K562 (cell line): ENCODE measurements at regions not wholly inside any gene's neighbourhood (a gene's known extent, or its start where the extent isn't known, plus 50 kb on each side); places are given as distances from the start of the nearest gene placed in this dataset.

ENCODE experiments used
- CEBPB ChIP-seq: fragments of 450-650 bp; IDR thresholded peaks from 2 replicates; pipeline ENCODE4 v1.6.1; 2016; ENCODE audit warnings: missing genetic modification characterization, missing compliant biosample characterization
- EZH2 ChIP-seq: IDR thresholded peaks from 2 replicates; pipeline ENCODE4 v1.6.1; 2012; ENCODE audit warnings: low read depth, mild to moderate bottlenecking, inconsistent platforms, low read length, borderline replicate concordance
- FOSL1 ChIP-seq: fragments of 200-800 bp; sonication (Bioruptor generic); conservative IDR thresholded peaks from 2 replicates; pipeline ENCODE4 v1.6.1; 2016; ENCODE audit warnings: missing genetic modification characterization, missing compliant biosample characterization
- JUND ChIP-seq, 2 experiments: IDR thresholded peaks; 2 replicates in 1 of 2; 3 replicates in 1 of 2; pipeline ENCODE4 v1.6.1; 2011; ENCODE audit warnings: borderline replicate concordance in 2 of 2, low read depth in 2 of 2, low read length in 2 of 2, improper control_type of control experiment in 1 of 2, missing biosample characterization in 1 of 2, missing genetic modification characterization in 1 of 2, missing genetic modification reagents in 1 of 2
- KDM2B ChIP-seq: fragments of 250-450 bp; sonication (Bioruptor Pico); IDR thresholded peaks from 2 replicates; pipeline ENCODE4 v1.8.0; 2021; ENCODE audit warnings: mild to moderate bottlenecking, moderate library complexity
- MAFG ChIP-seq: fragments of 450-650 bp; conservative IDR thresholded peaks from 2 replicates; pipeline ENCODE4 v1.6.1; 2016; ENCODE audit warnings: missing genetic modification characterization, missing compliant biosample characterization
- NR1H2 ChIP-seq: sonication (generic); formaldehyde crosslinking; IDR thresholded peaks from 2 replicates; pipeline ENCODE4 v1.4.0; 2020; ENCODE audit warnings: mild to moderate bottlenecking, missing genetic modification reagents
- POLR2A ChIP-seq: fragments of 450-650 bp; conservative IDR thresholded peaks from 2 replicates; pipeline ENCODE4 v1.6.1; 2016
- POLR2AphosphoS5 ChIP-seq: IDR thresholded peaks from 2 replicates; pipeline ENCODE4 v1.6.1; 2011; ENCODE audit warnings: mild to moderate bottlenecking, low read depth, low read length, moderate library complexity; ENCODE audit not compliant: control insufficient read depth, insufficient read depth
- RAD51 ChIP-seq: fragments of 450-650 bp; IDR thresholded peaks from 2 replicates; pipeline ENCODE4 v1.7.1; 2016; ENCODE audit warnings: low read depth, mild to moderate bottlenecking, borderline replicate concordance
- RFX5 ChIP-seq: IDR thresholded peaks from 2 replicates; pipeline ENCODE4 v1.6.1; 2011; ENCODE audit warnings: low read depth, mild to moderate bottlenecking, improper control_type of control experiment, low read length
- ZNF124 ChIP-seq: sonication (generic); formaldehyde crosslinking; IDR thresholded peaks from 2 replicates; pipeline ENCODE4 v1.8.1; 2022; ENCODE audit warnings: missing genetic modification reagents
- ZNF780A ChIP-seq: fragments of 250-450 bp; sonication (Bioruptor Pico); IDR thresholded peaks from 2 replicates; pipeline ENCODE4 v1.5.0; 2021; ENCODE audit warnings: mild to moderate bottlenecking
- TF ChIP-seq, protein P1 (sequence below): fragments of 250-450 bp; sonication (Bioruptor Pico); IDR thresholded peaks from 2 replicates; pipeline ENCODE4 v1.4.0; 2020; ENCODE audit warnings: mild to moderate bottlenecking, moderate library complexity

DNA sequence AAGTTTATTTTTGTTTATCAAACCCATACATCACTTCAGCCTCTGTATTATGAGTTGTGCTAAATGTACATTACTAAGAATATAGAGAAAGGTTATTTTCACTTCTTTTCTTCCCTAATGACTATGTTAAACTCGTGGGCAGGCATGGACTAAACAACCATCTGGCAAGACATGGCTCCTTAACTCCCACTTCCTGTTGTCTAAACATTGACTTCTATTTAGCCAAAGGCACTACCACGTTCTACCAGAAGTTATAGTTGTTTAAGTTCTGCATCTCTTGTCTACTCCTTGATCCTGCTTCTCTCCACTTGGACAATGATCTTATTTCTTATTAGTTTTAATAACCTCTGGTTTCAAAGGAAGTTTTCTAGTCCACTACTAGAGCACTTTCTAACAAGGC is 136.1 kb downstream of the MACIR start:
- TF ChIP-seq FOSL1 (tag) (no peak), EZH2 (no peak), ZNF124 (CRISPR knock-in tag) (no peak), RFX5 (no peak), CEBPB (tag) (no peak), MAFG (tag) (no peak), POLR2A (no peak), RAD51 (no peak), NR1H2 (CRISPR knock-in tag) (no peak), KDM2B (CRISPR knock-in tag) (no peak), POLR2AphosphoS5 (no peak), ZNF780A (no peak), JUND (IDR thresholded peaks at IDR 0.05; ENCODE audit: borderline replicate concordance, low read depth, low read length) (no peak), JUND (tag; IDR thresholded peaks at IDR 0.05; ENCODE audit: borderline replicate concordance, low read depth, low read length) (no peak)
- TF ChIP-seq, protein P1, sequence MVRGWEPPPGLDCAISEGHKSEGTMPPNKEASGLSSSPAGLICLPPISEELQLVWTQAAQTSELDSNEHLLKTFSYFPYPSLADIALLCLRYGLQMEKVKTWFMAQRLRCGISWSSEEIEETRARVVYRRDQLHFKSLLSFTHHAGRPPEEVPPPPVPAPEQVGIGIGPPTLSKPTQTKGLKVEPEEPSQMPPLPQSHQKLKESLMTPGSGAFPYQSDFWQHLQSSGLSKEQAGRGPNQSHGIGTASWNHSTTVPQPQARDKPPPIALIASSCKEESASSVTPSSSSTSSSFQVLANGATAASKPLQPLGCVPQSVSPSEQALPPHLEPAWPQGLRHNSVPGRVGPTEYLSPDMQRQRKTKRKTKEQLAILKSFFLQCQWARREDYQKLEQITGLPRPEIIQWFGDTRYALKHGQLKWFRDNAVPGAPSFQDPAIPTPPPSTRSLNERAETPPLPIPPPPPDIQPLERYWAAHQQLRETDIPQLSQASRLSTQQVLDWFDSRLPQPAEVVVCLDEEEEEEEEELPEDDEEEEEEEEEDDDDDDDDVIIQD (CRISPR knock-in tag), result no peak
